WTC11 (cell line): ENCODE measurements at regions not wholly inside any gene's neighbourhood (a gene's known extent, or its start where the extent isn't known, plus 50 kb on each side); places are given as distances from the start of the nearest gene placed in this dataset.

Source experiments
- ATAC-seq: fragments of 200-7000 bp; cut with Tn5 transposase; 2 replicates; pipeline ENCODE4 v1.10.0; 2021; ENCODE audit warnings: mild to moderate bottlenecking, moderate library complexity
- CTCF ChIA-PET: fragments of 300-600 bp; sonication (Branson Sonifier 250); formaldehyde crosslinking; loops from one replicate; lab custom pipeline; 2021; ENCODE audit warnings: antibody characterized with exemption; lab: Charles Lee
- POLR2A ChIA-PET: fragments of 350-600 bp; sonication (Branson Sonifier 250); formaldehyde crosslinking; loops from one replicate; lab custom pipeline; 2021; ENCODE audit warnings: antibody characterized with exemption; lab: Charles Lee
- DNase-seq: peaks from one replicate; pipeline ENCODE4 v3.0.0; 2021; ENCODE audit warnings: low spot score
- H3K27ac Mint-ChIP-seq: 2 replicates; pipeline ENCODE4 v1.8.0; 2021; ENCODE audit warnings: mixed read lengths
- H3K27me3 Mint-ChIP-seq: 2 replicates; pipeline ENCODE4 v1.8.0; 2021; ENCODE audit warnings: low read depth, mild to moderate bottlenecking, moderate library complexity, mixed read lengths
- H3K36me3 Mint-ChIP-seq: 2 replicates; pipeline ENCODE4 v1.8.0; 2021; ENCODE audit warnings: mixed read lengths
- H3K4me1 Mint-ChIP-seq: 2 replicates; pipeline ENCODE4 v1.8.0; 2022; ENCODE audit warnings: mixed read lengths
- H3K4me3 Mint-ChIP-seq: 2 replicates; pipeline ENCODE4 v1.8.0; 2021; ENCODE audit warnings: mild to moderate bottlenecking, moderate library complexity, mixed read lengths
- H3K9me3 Mint-ChIP-seq: 2 replicates; pipeline ENCODE4 v1.8.0; 2021; ENCODE audit warnings: mixed read lengths
- ESRRA ChIP-seq: sonication (generic); formaldehyde crosslinking; IDR thresholded peaks from 2 replicates; pipeline ENCODE4 v1.8.1; 2022; ENCODE audit warnings: mild to moderate bottlenecking, missing genetic modification reagents, borderline replicate concordance
- FOXJ3 ChIP-seq: sonication (generic); formaldehyde crosslinking; IDR thresholded peaks from 2 replicates; pipeline ENCODE4 v1.9.0; 2021; ENCODE audit warnings: missing genetic modification reagents, mild to moderate bottlenecking, borderline replicate concordance
- FOXP1 ChIP-seq: sonication (generic); formaldehyde crosslinking; IDR thresholded peaks from 2 replicates; pipeline ENCODE4 v1.8.0; 2022; ENCODE audit warnings: missing genetic modification reagents, mild to moderate bottlenecking, moderate library complexity, borderline replicate concordance
- JAZF1 ChIP-seq: fragments of 250-450 bp; sonication (Bioruptor Pico); IDR thresholded peaks from 2 replicates; pipeline ENCODE4 v1.9.0; 2021; ENCODE audit warnings: moderate library complexity, mild to moderate bottlenecking, inconsistent platforms
- NFATC4 ChIP-seq: fragments of 250-450 bp; sonication (Bioruptor Pico); IDR thresholded peaks from 2 replicates; pipeline ENCODE4 v1.9.0; 2021; ENCODE audit warnings: mild to moderate bottlenecking
- RELA ChIP-seq: sonication (generic); formaldehyde crosslinking; IDR thresholded peaks from 2 replicates; pipeline ENCODE4 v1.8.1; 2022; ENCODE audit warnings: missing genetic modification reagents, mild to moderate bottlenecking, borderline replicate concordance
- SMAD3 ChIP-seq: sonication (generic); formaldehyde crosslinking; IDR thresholded peaks from 2 replicates; pipeline ENCODE4 v1.8.0; 2022; ENCODE audit warnings: missing genetic modification reagents, mild to moderate bottlenecking, borderline replicate concordance
- TEAD4 ChIP-seq: sonication (generic); formaldehyde crosslinking; IDR thresholded peaks from 2 replicates; pipeline ENCODE4 v1.8.0; 2022; ENCODE audit warnings: mild to moderate bottlenecking, missing genetic modification reagents
- ZBTB43 ChIP-seq: sonication (generic); formaldehyde crosslinking; IDR thresholded peaks from 2 replicates; pipeline ENCODE4 v1.8.1; 2023; ENCODE audit warnings: mild to moderate bottlenecking, missing genetic modification reagents
- ZNF416 ChIP-seq: fragments of 250-450 bp; sonication (Bioruptor Pico); IDR thresholded peaks from 2 replicates; pipeline ENCODE4 v1.9.0; 2021; ENCODE audit warnings: mild to moderate bottlenecking, inconsistent platforms
- ZNF423 ChIP-seq: fragments of 250-450 bp; sonication (Bioruptor Pico); IDR thresholded peaks from 2 replicates; pipeline ENCODE4 v2.1.2; 2022; ENCODE audit warnings: mild to moderate bottlenecking, moderate library complexity
- TF ChIP-seq, protein P1 (sequence below): sonication (generic); formaldehyde crosslinking; IDR thresholded peaks from 2 replicates; pipeline ENCODE4 v1.8.1; 2023; ENCODE audit warnings: mild to moderate bottlenecking, missing genetic modification reagents, borderline replicate concordance
- TF ChIP-seq, protein P2 (sequence below): sonication (generic); formaldehyde crosslinking; IDR thresholded peaks from 2 replicates; pipeline ENCODE4 v1.8.1; 2023; ENCODE audit warnings: mild to moderate bottlenecking, missing genetic modification reagents
- TF ChIP-seq, protein P3 (sequence below): sonication (generic); formaldehyde crosslinking; IDR thresholded peaks from 2 replicates; pipeline ENCODE4 v1.8.1; 2022; ENCODE audit warnings: mild to moderate bottlenecking, missing genetic modification reagents, moderate library complexity, borderline replicate concordance
- TF ChIP-seq, protein P4 (sequence below): sonication (generic); formaldehyde crosslinking; IDR thresholded peaks from 2 replicates; pipeline ENCODE4 v1.8.1; 2023; ENCODE audit warnings: mild to moderate bottlenecking, moderate library complexity, missing genetic modification reagents
- TF ChIP-seq, protein P5 (sequence below): sonication (generic); formaldehyde crosslinking; IDR thresholded peaks from 2 replicates; pipeline ENCODE4 v1.8.0; 2022; ENCODE audit warnings: mild to moderate bottlenecking, missing genetic modification reagents
- TF ChIP-seq, protein P6 (sequence below): sonication (generic); formaldehyde crosslinking; IDR thresholded peaks from 2 replicates; pipeline ENCODE4 v1.8.1; 2022; ENCODE audit warnings: low read depth, mild to moderate bottlenecking, moderate library complexity, missing genetic modification reagents, borderline replicate concordance

DNA sequence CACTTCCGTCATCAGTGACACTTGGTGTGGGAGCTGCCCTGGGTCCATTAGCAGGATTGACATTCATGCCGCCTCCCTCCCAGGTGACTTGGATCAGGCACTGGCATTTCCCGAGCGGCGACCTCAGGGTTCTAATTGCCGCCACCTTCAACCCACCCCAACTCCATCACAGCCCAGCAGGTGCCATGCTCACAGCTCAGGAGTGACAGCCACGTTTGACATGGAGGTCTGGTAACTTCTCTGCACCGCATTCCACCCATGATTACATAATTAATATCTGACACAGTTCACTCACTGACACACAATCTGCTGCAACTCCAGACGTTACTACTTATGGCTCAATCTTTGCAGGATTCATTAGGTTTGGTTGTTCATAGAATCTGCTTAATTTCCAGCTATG lies 450.9 kb upstream of the MYT1L start (continued):
- TF ChIP-seq, protein P1, sequence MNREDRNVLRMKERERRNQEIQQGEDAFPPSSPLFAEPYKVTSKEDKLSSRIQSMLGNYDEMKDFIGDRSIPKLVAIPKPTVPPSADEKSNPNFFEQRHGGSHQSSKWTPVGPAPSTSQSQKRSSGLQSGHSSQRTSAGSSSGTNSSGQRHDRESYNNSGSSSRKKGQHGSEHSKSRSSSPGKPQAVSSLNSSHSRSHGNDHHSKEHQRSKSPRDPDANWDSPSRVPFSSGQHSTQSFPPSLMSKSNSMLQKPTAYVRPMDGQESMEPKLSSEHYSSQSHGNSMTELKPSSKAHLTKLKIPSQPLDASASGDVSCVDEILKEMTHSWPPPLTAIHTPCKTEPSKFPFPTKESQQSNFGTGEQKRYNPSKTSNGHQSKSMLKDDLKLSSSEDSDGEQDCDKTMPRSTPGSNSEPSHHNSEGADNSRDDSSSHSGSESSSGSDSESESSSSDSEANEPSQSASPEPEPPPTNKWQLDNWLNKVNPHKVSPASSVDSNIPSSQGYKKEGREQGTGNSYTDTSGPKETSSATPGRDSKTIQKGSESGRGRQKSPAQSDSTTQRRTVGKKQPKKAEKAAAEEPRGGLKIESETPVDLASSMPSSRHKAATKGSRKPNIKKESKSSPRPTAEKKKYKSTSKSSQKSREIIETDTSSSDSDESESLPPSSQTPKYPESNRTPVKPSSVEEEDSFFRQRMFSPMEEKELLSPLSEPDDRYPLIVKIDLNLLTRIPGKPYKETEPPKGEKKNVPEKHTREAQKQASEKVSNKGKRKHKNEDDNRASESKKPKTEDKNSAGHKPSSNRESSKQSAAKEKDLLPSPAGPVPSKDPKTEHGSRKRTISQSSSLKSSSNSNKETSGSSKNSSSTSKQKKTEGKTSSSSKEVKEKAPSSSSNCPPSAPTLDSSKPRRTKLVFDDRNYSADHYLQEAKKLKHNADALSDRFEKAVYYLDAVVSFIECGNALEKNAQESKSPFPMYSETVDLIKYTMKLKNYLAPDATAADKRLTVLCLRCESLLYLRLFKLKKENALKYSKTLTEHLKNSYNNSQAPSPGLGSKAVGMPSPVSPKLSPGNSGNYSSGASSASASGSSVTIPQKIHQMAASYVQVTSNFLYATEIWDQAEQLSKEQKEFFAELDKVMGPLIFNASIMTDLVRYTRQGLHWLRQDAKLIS (CRISPR knock-in tag), result no peak
- TF ChIP-seq ZNF423 (CRISPR knock-in tag) (no peak), TEAD4 (CRISPR knock-in tag) (no peak), FOXP1 (CRISPR knock-in tag) (no peak), ESRRA (no peak)
- TF ChIP-seq, protein P2, sequence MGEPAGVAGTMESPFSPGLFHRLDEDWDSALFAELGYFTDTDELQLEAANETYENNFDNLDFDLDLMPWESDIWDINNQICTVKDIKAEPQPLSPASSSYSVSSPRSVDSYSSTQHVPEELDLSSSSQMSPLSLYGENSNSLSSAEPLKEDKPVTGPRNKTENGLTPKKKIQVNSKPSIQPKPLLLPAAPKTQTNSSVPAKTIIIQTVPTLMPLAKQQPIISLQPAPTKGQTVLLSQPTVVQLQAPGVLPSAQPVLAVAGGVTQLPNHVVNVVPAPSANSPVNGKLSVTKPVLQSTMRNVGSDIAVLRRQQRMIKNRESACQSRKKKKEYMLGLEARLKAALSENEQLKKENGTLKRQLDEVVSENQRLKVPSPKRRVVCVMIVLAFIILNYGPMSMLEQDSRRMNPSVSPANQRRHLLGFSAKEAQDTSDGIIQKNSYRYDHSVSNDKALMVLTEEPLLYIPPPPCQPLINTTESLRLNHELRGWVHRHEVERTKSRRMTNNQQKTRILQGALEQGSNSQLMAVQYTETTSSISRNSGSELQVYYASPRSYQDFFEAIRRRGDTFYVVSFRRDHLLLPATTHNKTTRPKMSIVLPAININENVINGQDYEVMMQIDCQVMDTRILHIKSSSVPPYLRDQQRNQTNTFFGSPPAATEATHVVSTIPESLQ (CRISPR knock-in tag), result no peak
- TF ChIP-seq, protein P3, sequence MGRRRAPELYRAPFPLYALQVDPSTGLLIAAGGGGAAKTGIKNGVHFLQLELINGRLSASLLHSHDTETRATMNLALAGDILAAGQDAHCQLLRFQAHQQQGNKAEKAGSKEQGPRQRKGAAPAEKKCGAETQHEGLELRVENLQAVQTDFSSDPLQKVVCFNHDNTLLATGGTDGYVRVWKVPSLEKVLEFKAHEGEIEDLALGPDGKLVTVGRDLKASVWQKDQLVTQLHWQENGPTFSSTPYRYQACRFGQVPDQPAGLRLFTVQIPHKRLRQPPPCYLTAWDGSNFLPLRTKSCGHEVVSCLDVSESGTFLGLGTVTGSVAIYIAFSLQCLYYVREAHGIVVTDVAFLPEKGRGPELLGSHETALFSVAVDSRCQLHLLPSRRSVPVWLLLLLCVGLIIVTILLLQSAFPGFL, result no peak

DNA sequence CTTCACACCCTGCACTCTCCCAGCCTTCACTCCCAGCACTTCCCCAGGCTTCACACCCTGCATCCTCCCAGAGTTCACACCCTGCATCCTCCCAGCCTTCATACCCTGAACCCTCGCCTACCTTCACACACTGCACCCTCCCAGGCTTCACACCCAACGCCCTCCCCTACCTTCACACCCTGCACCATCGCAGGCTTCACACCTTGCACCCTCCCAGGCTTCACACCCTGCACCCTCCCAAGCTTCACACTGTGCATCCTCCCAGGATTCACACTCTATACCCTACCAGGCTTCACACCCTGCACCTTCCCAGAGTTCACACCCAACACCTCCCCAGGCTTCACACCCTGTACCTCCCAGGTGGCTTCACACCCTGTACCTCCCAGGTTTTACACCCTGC lies 448.7 kb upstream of the MYT1L start:
- DNase-seq, result no peak
- Mint-ChIP-seq H3K4me1 (no peaks in the 10 kb centered on the region), H3K27me3 (peaks cover 19% of the 10 kb centered on the region), H3K9me3 (peaks cover 47% of the 10 kb centered on the region), H3K36me3 (peaks cover 22% of the 10 kb centered on the region), H3K27ac (no peak overlapping the region), H3K4me3 (no peak overlapping the region)
- CTCF ChIA-PET, result no interaction called here
- TF ChIP-seq JAZF1 (CRISPR knock-in tag) (no peak), RELA (CRISPR knock-in tag) (no peak), NFATC4 (CRISPR knock-in tag) (no peak), SMAD3 (CRISPR knock-in tag) (no peak), ZNF416 (CRISPR knock-in tag) (no peak), FOXJ3 (CRISPR knock-in tag) (no peak), ZBTB43 (no peak)
- TF ChIP-seq, protein P4, sequence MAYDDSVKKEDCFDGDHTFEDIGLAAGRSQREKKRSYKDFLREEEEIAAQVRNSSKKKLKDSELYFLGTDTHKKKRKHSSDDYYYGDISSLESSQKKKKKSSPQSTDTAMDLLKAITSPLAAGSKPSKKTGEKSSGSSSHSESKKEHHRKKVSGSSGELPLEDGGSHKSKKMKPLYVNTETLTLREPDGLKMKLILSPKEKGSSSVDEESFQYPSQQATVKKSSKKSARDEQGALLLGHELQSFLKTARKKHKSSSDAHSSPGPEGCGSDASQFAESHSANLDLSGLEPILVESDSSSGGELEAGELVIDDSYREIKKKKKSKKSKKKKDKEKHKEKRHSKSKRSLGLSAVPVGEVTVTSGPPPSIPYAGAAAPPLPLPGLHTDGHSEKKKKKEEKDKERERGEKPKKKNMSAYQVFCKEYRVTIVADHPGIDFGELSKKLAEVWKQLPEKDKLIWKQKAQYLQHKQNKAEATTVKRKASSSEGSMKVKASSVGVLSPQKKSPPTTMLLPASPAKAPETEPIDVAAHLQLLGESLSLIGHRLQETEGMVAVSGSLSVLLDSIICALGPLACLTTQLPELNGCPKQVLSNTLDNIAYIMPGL (CRISPR knock-in tag), result no peak
- TF ChIP-seq, protein P5, sequence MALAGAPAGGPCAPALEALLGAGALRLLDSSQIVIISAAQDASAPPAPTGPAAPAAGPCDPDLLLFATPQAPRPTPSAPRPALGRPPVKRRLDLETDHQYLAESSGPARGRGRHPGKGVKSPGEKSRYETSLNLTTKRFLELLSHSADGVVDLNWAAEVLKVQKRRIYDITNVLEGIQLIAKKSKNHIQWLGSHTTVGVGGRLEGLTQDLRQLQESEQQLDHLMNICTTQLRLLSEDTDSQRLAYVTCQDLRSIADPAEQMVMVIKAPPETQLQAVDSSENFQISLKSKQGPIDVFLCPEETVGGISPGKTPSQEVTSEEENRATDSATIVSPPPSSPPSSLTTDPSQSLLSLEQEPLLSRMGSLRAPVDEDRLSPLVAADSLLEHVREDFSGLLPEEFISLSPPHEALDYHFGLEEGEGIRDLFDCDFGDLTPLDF (CRISPR knock-in tag), result no peak
- TF ChIP-seq, protein P6, sequence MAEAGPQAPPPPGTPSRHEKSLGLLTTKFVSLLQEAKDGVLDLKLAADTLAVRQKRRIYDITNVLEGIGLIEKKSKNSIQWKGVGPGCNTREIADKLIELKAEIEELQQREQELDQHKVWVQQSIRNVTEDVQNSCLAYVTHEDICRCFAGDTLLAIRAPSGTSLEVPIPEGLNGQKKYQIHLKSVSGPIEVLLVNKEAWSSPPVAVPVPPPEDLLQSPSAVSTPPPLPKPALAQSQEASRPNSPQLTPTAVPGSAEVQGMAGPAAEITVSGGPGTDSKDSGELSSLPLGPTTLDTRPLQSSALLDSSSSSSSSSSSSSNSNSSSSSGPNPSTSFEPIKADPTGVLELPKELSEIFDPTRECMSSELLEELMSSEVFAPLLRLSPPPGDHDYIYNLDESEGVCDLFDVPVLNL (CRISPR knock-in tag), result no peak
- TF ChIP-seq, protein P2 (CRISPR knock-in tag), result no peak
- POLR2A ChIA-PET, result no interaction called here
- ATAC-seq, result no peak
